ENCODE measurements at regions not wholly inside any gene's neighbourhood (a gene's known extent, or its start where the extent isn't known, plus 50 kb on each side); places are given as distances from the start of the nearest gene placed in this dataset.
"Not testable (repeated sequence)": the region's sequence is repeated elsewhere in the genome, so short reads cannot be mapped to it uniquely, and the experiment has no call there.

- Histone ChIP-seq H3K4me3 (ENCODE audit: low read length) (no peak overlapping the region), H2AFZ (ENCODE audit: low read depth, low read length) (peak overlapping the region; percentile 15; the same call in 1 of the 2 replicates), H3K79me2 (ENCODE audit: low read length) (no peaks in the 10 kb centered on the region), H4K20me1 (ENCODE audit: insufficient read depth, low read length) (no peaks in the 10 kb centered on the region), H3K27me3 (ENCODE audit: low read depth, low read length) (no peaks in the 10 kb centered on the region), H3K4me2 (ENCODE audit: low read length) (no peak overlapping the region), H3K4me1 (ENCODE audit: low read length) (no peaks in the 10 kb centered on the region), H3K9me3 (ENCODE audit: insufficient read depth, low read length) (no peaks in the 10 kb centered on the region; the same call in 1 of the 2 replicates), H3K9ac (ENCODE audit: low read length) (no peak overlapping the region), H3K27ac (ENCODE audit: low read length) (no peak overlapping the region), H3K36me3 (replicated peaks; ENCODE audit: low read depth, low read length) (no peaks in the 10 kb centered on the region)
- TF ChIP-seq CTCF (IDR thresholded peaks at IDR 0.05; ENCODE audit: low read depth, low read length) (no peak), EZH2phosphoT487 (IDR thresholded peaks at IDR 0.05; ENCODE audit: low read depth) (no peak)
These were observed 617.2 kb downstream of the SLITRK5 start for GRCh38 chr13:88288326-88288725.

- H4K20me1 ChIP-seq (ENCODE audit: insufficient read depth, low read length); H3K36me3 ChIP-seq (replicated peaks; ENCODE audit: low read depth, low read length); H3K9ac ChIP-seq (ENCODE audit: low read length); H3K9me3 ChIP-seq (ENCODE audit: insufficient read depth, low read length); H3K27me3 ChIP-seq (ENCODE audit: low read depth, low read length); H3K4me1 ChIP-seq (ENCODE audit: low read length); H3K79me2 ChIP-seq (ENCODE audit: low read length); H2AFZ ChIP-seq (ENCODE audit: low read depth, low read length); H3K27ac ChIP-seq (ENCODE audit: low read length); H3K4me3 ChIP-seq (ENCODE audit: low read length); H3K4me2 ChIP-seq (ENCODE audit: low read length): not testable (repeated sequence)
These were observed 620.6 kb downstream of the SLITRK5 start for GRCh38 chr13:88291731-88292130.

- Histone ChIP-seq H3K79me2 (ENCODE audit: low read length) (no peaks in the 10 kb centered on the region), H3K9me3 (ENCODE audit: insufficient read depth, low read length) (no peaks in the 10 kb centered on the region), H3K27me3 (ENCODE audit: low read depth, low read length) (no peaks in the 10 kb centered on the region), H2AFZ (ENCODE audit: low read depth, low read length) (no peak overlapping the region), H3K36me3 (replicated peaks; ENCODE audit: low read depth, low read length) (no peaks in the 10 kb centered on the region), H3K9ac (ENCODE audit: low read length) (no peak overlapping the region), H3K4me1 (ENCODE audit: low read length) (no peaks in the 10 kb centered on the region), H3K4me2 (ENCODE audit: low read length) (no peak overlapping the region), H4K20me1 (ENCODE audit: insufficient read depth, low read length) (no peaks in the 10 kb centered on the region), H3K27ac (ENCODE audit: low read length) (no peak overlapping the region), H3K4me3 (ENCODE audit: low read length) (no peak overlapping the region)
- TF ChIP-seq EZH2phosphoT487 (IDR thresholded peaks at IDR 0.05; ENCODE audit: low read depth) (no peak), CTCF (IDR thresholded peaks at IDR 0.05; ENCODE audit: low read depth, low read length) (no peak)
These were observed 623.2 kb downstream of the SLITRK5 start for GRCh38 chr13:88294368-88294767.

- Histone ChIP-seq H3K4me3 (ENCODE audit: low read length) (no peak overlapping the region), H3K27me3 (ENCODE audit: low read depth, low read length) (no peaks in the 10 kb centered on the region), H3K36me3 (replicated peaks; ENCODE audit: low read depth, low read length) (no peaks in the 10 kb centered on the region), H4K20me1 (ENCODE audit: insufficient read depth, low read length) (no peaks in the 10 kb centered on the region), H3K27ac (ENCODE audit: low read length) (no peak overlapping the region), H3K4me1 (ENCODE audit: low read length) (no peaks in the 10 kb centered on the region), H3K9me3 (ENCODE audit: insufficient read depth, low read length) (no peaks in the 10 kb centered on the region), H2AFZ (ENCODE audit: low read depth, low read length) (peak overlapping the region; percentile 10; the same call in 1 of the 2 replicates), H3K9ac (ENCODE audit: low read length) (no peak overlapping the region), H3K79me2 (ENCODE audit: low read length) (no peaks in the 10 kb centered on the region), H3K4me2 (ENCODE audit: low read length) (no peak overlapping the region)
- no peak for TF ChIP-seq CTCF (IDR thresholded peaks at IDR 0.05; ENCODE audit: low read depth, low read length)
- no peak for TF ChIP-seq EZH2phosphoT487 (IDR thresholded peaks at IDR 0.05; ENCODE audit: low read depth)
These were observed 632.0 kb downstream of the SLITRK5 start for GRCh38 chr13:88303157-88303556.

- no peaks in the 10 kb centered on the region for H3K9me3 ChIP-seq (ENCODE audit: insufficient read depth, low read length)
- no peaks in the 10 kb centered on the region for H3K36me3 ChIP-seq (replicated peaks; ENCODE audit: low read depth, low read length)
- H3K4me3 ChIP-seq (ENCODE audit: low read length): no peak overlapping the region
- H3K4me1 ChIP-seq (ENCODE audit: low read length): no peaks in the 10 kb centered on the region
- H3K4me2 ChIP-seq (ENCODE audit: low read length): no peak overlapping the region
- H4K20me1 ChIP-seq (ENCODE audit: insufficient read depth, low read length): no peaks in the 10 kb centered on the region
- no peaks in the 10 kb centered on the region for H3K27me3 ChIP-seq (ENCODE audit: low read depth, low read length)
- no peaks in the 10 kb centered on the region for H3K79me2 ChIP-seq (ENCODE audit: low read length)
- peak overlapping the region; percentile 10; the same call in 1 of the 2 replicates for H2AFZ ChIP-seq (ENCODE audit: low read depth, low read length)
- no peak overlapping the region for H3K27ac ChIP-seq (ENCODE audit: low read length)
- TF ChIP-seq EZH2phosphoT487 (IDR thresholded peaks at IDR 0.05; ENCODE audit: low read depth) (no peak), CTCF (IDR thresholded peaks at IDR 0.05; ENCODE audit: low read depth, low read length) (no peak)
- no peak overlapping the region for H3K9ac ChIP-seq (ENCODE audit: low read length)
These were observed 632.4 kb downstream of the SLITRK5 start for GRCh38 chr13:88303605-88304004.

Measured in OCI-LY3 (cell line).